Stimulated activated effector memory CD8-positive, alpha-beta T cell treated with anti-CD3 and anti-CD28 coated beads, Interleukin-12 subunit alpha, Interleukin-12 subunit beta, amount 100 ng/mL, for 72 hours (primary cell): ENCODE measurements at regions not wholly inside any gene's neighbourhood (a gene's known extent, or its start where the extent isn't known, plus 50 kb on each side); places are given as distances from the start of the nearest gene placed in this dataset.

Experiments
- ATAC-seq: fragments of 150-1000 bp; cut with Tn5 transposase; 2 replicates; pipeline ENCODE4 v1.10.0; 2021
- DNase-seq, 2 donors: peaks; one replicate each; pipeline ENCODE4 v3.0.0; 2021 to 2022; ENCODE audit warnings: low spot score in 2 of 2
- H3K27ac Mint-ChIP-seq: one replicate; pipeline ENCODE4 v1.8.0; 2022; ENCODE audit warnings: mild to moderate bottlenecking, mixed read lengths
- H3K36me3 Mint-ChIP-seq: one replicate; pipeline ENCODE4 v1.8.0; 2022; ENCODE audit warnings: mild to moderate bottlenecking, mixed read lengths
- H3K4me1 Mint-ChIP-seq: one replicate; pipeline ENCODE4 v1.8.0; 2022; ENCODE audit warnings: mixed read lengths
- H3K4me3 Mint-ChIP-seq: one replicate; pipeline ENCODE4 v1.8.0; 2022; ENCODE audit warnings: mild to moderate bottlenecking, mixed read lengths
- H3K9me3 Mint-ChIP-seq: one replicate; pipeline ENCODE4 v1.8.0; 2022; ENCODE audit warnings: mixed read lengths

GRCh38 chr3:194832346-194833104, 146.8 kb downstream of the FAM43A start:
- Mint-ChIP-seq H3K4me1 (no peaks in the 10 kb centered on the region), H3K36me3 (no peaks in the 10 kb centered on the region), H3K27ac (no peak overlapping the region), H3K4me3 (no peak overlapping the region), H3K9me3 (no peaks in the 10 kb centered on the region)
- ATAC-seq: no peak
- DNase-seq: no peak

- H3K36me3 Mint-ChIP-seq: no peaks in the 10 kb centered on the region
- H3K4me1 Mint-ChIP-seq: no peaks in the 10 kb centered on the region
- DNase-seq (no peak), ATAC-seq (no peak)
- no peaks in the 10 kb centered on the region for H3K9me3 Mint-ChIP-seq
- no peak overlapping the region for H3K27ac Mint-ChIP-seq
- no peak overlapping the region for H3K4me3 Mint-ChIP-seq
Measured at GRCh38 chr3:194833114-194833910, 147.6 kb downstream of the FAM43A start.

- Mint-ChIP-seq H3K27ac (no peak overlapping the region), H3K36me3 (no peaks in the 10 kb centered on the region), H3K9me3 (no peaks in the 10 kb centered on the region), H3K4me1 (no peaks in the 10 kb centered on the region), H3K4me3 (no peak overlapping the region)
- ATAC-seq: no peak
- DNase-seq: no peak
Measured at GRCh38 chr3:194836661-194837060, 151.0 kb downstream of the FAM43A start.

DNA sequence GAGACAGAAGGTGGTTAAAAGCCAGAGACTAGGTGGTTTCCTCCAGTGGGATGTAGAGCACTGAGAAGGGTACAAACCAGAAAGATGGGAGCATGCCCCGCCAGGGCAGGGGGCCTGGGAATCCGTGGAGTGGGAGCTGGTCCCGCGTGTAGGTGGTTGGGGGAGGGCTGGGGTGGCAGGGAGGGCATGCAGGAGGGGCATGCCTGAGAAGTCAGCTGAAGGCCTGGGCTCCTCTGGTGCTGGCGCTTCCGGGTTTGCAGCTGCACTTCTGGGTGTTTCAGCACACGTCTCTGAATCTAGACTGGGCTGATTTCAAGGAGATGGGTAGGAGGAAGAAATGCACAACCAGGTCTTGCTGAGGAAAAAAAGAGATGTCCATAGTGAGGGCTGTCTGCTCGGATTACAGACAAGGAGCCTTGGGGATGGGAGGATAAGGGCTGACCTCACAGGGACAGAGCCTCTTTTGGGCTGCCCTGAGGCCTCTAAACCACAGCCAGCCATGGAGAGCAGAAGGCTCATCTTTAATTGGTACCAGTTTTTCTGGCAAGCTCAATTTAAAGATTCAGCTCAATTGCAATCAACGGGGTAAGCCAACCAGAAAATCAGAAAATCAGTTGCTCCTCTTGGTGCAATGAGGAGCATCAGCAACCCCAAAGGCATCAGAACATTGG, 151.9 kb downstream of the FAM43A start:
- Mint-ChIP-seq H3K9me3 (no peaks in the 10 kb centered on the region), H3K27ac (no peak overlapping the region), H3K4me3 (no peak overlapping the region), H3K36me3 (no peaks in the 10 kb centered on the region), H3K4me1 (no peaks in the 10 kb centered on the region)
- no peak for DNase-seq
- no peak for ATAC-seq

DNA sequence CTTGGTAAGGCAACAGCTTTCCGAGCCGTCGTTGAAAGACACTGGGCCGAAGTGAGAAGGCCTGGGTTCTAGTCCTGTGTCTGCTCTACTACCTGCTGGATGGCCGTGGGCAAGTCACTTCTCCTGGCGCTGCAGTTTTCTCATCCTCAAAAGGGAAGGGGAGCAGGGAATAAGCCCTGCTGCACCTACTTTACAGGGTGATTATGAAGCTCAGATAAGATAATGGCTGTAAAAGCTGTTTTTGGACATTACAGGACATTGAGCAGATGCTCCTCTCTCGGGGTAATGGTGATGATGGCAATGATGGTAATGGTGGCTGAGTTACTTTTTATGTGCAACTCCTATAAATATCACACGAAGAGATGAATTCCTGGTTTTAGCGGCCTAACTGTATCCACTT, 152.6 kb downstream of the FAM43A start:
- Mint-ChIP-seq H3K27ac (no peak overlapping the region), H3K4me3 (no peak overlapping the region), H3K9me3 (no peaks in the 10 kb centered on the region), H3K4me1 (no peaks in the 10 kb centered on the region), H3K36me3 (no peaks in the 10 kb centered on the region)
- ATAC-seq (no peak), DNase-seq (no peak)

- H3K9me3 Mint-ChIP-seq: no peaks in the 10 kb centered on the region
- no peak overlapping the region for H3K4me3 Mint-ChIP-seq
- no peaks in the 10 kb centered on the region for H3K36me3 Mint-ChIP-seq
- no peaks in the 10 kb centered on the region for H3K4me1 Mint-ChIP-seq
- ATAC-seq: no peak
- DNase-seq: no peak
- no peak overlapping the region for H3K27ac Mint-ChIP-seq
Measured at GRCh38 chr3:194840661-194841514, 155.2 kb downstream of the FAM43A start.

DNA sequence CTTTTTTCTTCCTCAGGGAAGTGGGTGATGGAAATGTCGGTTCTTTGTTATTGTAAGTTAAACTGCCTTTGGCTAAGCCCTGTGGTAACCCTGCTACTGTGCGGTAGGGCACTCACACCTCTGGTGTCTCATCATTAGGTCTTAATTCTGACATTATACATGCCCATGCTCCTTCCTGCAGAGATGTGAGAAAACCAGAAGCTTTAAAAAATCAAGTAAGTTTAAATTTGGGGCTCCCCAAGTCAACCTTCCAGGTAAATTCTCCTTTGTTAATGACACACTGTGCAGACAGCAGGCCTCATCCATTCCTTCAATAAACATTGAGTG, 155.8 kb downstream of the FAM43A start:
- Mint-ChIP-seq H3K9me3 (no peaks in the 10 kb centered on the region), H3K4me3 (no peak overlapping the region), H3K27ac (no peak overlapping the region), H3K36me3 (no peaks in the 10 kb centered on the region), H3K4me1 (no peaks in the 10 kb centered on the region)
- ATAC-seq: no peak
- DNase-seq: no peak

DNA sequence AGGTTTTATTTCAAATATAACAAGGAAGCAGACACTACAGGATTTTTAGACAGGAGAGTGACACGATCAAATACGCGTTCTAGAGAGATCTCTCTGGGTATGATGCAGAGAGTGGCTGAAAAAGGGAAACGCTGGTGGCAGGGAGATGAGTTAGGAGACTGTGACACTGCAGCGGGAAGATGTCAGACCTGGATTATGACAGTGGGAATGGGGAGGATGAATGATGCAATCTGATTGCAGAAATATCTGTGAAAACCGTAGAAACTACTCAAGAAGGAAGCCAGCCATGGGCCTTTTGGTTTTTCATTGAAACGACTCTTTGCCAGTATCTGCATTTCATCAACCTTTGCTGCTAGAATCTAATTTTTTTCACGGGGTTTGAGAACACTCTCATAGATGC, 157.9 kb downstream of the FAM43A start:
- Mint-ChIP-seq H3K36me3 (no peaks in the 10 kb centered on the region), H3K4me1 (no peaks in the 10 kb centered on the region), H3K9me3 (no peaks in the 10 kb centered on the region), H3K4me3 (no peak overlapping the region), H3K27ac (no peak overlapping the region)
- ATAC-seq: no peak
- no peak for DNase-seq

DNA sequence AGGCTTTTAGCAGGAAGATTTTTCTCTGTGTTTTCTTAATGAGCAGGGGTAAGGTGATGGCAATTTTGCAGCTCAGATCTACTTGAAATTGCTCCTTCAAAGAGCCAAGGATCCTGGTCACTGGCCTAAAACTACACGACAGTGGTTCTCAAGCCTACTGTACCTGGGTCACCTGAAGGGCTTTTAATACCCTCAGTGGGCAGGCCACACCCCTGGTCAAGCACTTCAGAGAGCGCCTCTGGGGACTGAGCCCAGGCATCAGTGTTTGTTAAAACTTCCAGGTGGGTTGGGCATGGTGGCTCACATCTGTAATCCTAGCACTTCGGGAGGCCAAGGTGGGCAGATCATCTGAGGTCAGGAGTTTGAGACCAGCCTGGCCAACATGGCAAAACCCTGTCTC, 158.4 kb downstream of the FAM43A start:
- no peak overlapping the region for H3K27ac Mint-ChIP-seq
- H3K4me3 Mint-ChIP-seq: no peak overlapping the region
- ATAC-seq (no peak), DNase-seq (no peak)
- H3K9me3 Mint-ChIP-seq: no peaks in the 10 kb centered on the region
- H3K36me3 Mint-ChIP-seq: no peaks in the 10 kb centered on the region
- no peaks in the 10 kb centered on the region for H3K4me1 Mint-ChIP-seq

GRCh38 chr3:194849166-194849875, 163.6 kb downstream of the FAM43A start:
- DNase-seq (no peak), ATAC-seq (no peak)
- H3K4me3 Mint-ChIP-seq: no peak overlapping the region
- H3K27ac Mint-ChIP-seq: no peak overlapping the region
- H3K4me1 Mint-ChIP-seq: no peaks in the 10 kb centered on the region
- no peaks in the 10 kb centered on the region for H3K9me3 Mint-ChIP-seq
- no peaks in the 10 kb centered on the region for H3K36me3 Mint-ChIP-seq

GRCh38 chr3:194851254-194851653, 165.6 kb downstream of the FAM43A start:
- Mint-ChIP-seq H3K9me3 (no peaks in the 10 kb centered on the region), H3K4me1 (no peaks in the 10 kb centered on the region), H3K4me3 (no peak overlapping the region), H3K27ac (no peak overlapping the region), H3K36me3 (no peaks in the 10 kb centered on the region)
- no peak for ATAC-seq
- no peak for DNase-seq

DNA sequence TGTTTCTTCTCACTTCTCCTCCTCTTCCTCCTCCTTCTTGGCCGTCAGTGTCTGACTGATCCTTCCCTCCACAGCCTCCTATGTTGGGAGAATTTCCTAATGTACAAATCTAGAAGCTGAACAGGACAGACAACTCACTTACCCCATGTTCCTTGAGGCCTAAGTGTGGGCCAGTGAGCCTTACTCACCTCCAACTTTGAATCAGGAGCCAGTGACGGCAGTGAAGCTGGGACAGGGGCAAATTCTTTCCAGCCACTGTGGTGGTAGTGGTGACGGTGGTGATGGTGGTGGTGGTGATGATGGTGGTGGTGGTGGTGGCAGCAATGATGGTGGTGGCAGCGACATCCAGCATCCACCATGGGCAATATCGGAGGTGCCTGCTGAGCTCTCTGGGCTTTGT, 166.3 kb downstream of the FAM43A start:
- Mint-ChIP-seq H3K4me1 (no peaks in the 10 kb centered on the region), H3K36me3 (no peaks in the 10 kb centered on the region), H3K4me3 (no peak overlapping the region), H3K9me3 (no peaks in the 10 kb centered on the region), H3K27ac (no peak overlapping the region)
- DNase-seq (no peak), ATAC-seq (no peak)

GRCh38 chr3:194852345-194852744, 166.7 kb downstream of the FAM43A start:
- Mint-ChIP-seq H3K36me3 (no peaks in the 10 kb centered on the region), H3K9me3 (no peaks in the 10 kb centered on the region), H3K4me3 (no peak overlapping the region), H3K4me1 (no peaks in the 10 kb centered on the region), H3K27ac (no peak overlapping the region)
- DNase-seq (no peak), ATAC-seq (no peak)

GRCh38 chr3:194852831-194853508, 167.3 kb downstream of the FAM43A start:
- Mint-ChIP-seq H3K4me3 (no peak overlapping the region), H3K36me3 (no peaks in the 10 kb centered on the region), H3K4me1 (no peaks in the 10 kb centered on the region), H3K9me3 (no peaks in the 10 kb centered on the region), H3K27ac (no peak overlapping the region)
- no peak for ATAC-seq
- DNase-seq: no peak
